ENCODE measurements at regions not wholly inside any gene's neighbourhood (a gene's known extent, or its start where the extent isn't known, plus 50 kb on each side); places are given as distances from the start of the nearest gene placed in this dataset.

GRCh38 chr4:179486570-179487335, 2044.5 kb upstream of the AGA start:
- no peak for DNase-seq (ENCODE audit: low read depth)
- TF ChIP-seq, protein P1, sequence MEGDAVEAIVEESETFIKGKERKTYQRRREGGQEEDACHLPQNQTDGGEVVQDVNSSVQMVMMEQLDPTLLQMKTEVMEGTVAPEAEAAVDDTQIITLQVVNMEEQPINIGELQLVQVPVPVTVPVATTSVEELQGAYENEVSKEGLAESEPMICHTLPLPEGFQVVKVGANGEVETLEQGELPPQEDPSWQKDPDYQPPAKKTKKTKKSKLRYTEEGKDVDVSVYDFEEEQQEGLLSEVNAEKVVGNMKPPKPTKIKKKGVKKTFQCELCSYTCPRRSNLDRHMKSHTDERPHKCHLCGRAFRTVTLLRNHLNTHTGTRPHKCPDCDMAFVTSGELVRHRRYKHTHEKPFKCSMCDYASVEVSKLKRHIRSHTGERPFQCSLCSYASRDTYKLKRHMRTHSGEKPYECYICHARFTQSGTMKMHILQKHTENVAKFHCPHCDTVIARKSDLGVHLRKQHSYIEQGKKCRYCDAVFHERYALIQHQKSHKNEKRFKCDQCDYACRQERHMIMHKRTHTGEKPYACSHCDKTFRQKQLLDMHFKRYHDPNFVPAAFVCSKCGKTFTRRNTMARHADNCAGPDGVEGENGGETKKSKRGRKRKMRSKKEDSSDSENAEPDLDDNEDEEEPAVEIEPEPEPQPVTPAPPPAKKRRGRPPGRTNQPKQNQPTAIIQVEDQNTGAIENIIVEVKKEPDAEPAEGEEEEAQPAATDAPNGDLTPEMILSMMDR (IDR thresholded peaks at IDR 0.05; ENCODE audit: control insufficient read depth, extremely low read depth, insufficient read depth), result no peak
- no peak overlapping the region for H3K4me3 ChIP-seq (ENCODE audit: low read depth, low read length)

DNA sequence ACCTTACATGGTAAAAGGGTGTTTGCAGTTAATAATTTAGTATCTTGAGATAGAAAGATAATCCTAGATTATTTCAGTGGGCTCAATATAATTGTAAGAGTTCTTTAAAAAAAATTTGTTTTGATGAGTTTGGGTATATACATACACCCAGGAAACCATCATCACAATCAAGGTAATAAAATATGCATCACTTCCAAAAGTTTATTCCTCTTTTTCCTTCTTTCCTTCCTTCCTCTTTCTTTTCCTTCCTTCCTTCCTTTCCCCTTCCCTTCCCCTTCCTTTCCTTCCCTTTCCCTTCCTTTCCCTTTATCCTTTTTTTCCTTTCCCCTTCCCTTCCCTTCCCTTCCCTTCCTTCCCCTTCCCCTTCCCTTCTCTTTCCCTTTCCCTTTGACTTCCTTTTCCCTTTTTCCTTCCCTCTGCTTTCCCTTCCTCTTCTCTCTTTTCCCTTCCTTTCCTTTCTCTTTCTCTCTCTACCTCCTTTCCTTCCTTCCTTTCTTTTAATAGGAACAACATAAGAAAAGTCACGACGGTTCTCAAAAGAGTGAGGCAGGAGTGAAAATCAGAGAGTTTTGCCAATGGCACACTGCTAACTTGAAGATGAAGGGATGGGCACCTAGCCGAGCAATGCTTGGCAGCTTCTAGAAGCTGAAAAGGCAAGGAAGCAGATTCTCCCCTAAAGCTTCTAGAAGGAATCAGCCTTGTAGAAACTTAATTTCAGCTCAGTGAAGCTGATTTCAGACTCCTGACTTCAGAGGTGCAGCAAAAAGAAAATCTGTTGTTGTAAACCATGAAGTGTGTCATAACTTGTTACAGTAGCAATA, 2050.2 kb upstream of the AGA start:
- no peak overlapping the region for H3K4me3 ChIP-seq (ENCODE audit: low read depth, low read length)
- TF ChIP-seq, protein P1 (IDR thresholded peaks at IDR 0.05; ENCODE audit: control insufficient read depth, extremely low read depth, insufficient read depth), result no peak
- DNase-seq (ENCODE audit: low read depth), result no peak

- no peak for DNase-seq (ENCODE audit: low read depth)
- H3K4me3 ChIP-seq (ENCODE audit: low read depth, low read length), result no peak overlapping the region
- TF ChIP-seq, protein P1 (IDR thresholded peaks at IDR 0.05; ENCODE audit: control insufficient read depth, extremely low read depth, insufficient read depth), result no peak
Observed at GRCh38 chr4:179503976-179504375, 2061.7 kb upstream of the AGA start.

DNA sequence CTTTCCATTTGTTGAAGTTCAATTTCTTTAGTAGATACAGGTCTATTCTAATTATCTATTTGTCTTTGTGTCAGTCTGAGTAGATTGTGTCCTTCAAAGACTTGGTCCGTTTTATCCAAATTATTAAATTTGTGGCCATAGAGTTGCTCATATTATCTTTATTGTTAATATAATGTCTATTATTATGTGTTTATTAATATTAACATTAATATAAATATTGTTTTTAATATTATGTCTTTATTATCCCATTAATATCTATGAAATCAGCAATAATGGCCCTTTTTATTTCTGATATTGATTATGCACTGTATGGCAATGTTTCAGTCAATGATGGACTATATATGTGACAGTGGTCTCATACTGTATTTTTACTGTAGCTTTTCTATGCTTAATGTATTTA, 2067.3 kb upstream of the AGA start:
- TF ChIP-seq, protein P1 (IDR thresholded peaks at IDR 0.05; ENCODE audit: control insufficient read depth, extremely low read depth, insufficient read depth), result no peak
- no peak for DNase-seq (ENCODE audit: low read depth)

DNA sequence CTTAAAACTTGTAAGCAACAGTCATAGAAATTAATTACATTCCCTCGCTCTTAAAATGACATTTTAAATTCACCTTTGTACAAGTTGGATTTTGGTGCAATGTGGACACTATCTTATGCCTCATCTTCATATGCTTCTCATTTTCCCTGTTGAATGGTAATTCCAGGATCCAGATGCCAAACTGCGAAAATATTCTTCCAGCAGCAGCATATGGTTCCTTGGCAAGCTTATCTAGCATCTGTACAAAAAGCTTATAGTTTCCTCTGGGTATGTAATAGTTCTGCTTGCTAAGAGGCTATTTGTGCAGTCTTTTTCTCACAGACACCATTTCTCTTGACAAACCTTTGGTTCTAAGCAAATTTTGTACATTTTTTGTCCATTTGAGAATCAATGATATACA, 2079.7 kb upstream of the AGA start:
- TF ChIP-seq, protein P1 (IDR thresholded peaks at IDR 0.05; ENCODE audit: control insufficient read depth, extremely low read depth, insufficient read depth), result no peak
- no peak for DNase-seq (ENCODE audit: low read depth)
- no peak overlapping the region for H3K4me3 ChIP-seq (ENCODE audit: low read depth, low read length)

More for the DNA sequence above, 2067.3 kb upstream of the AGA start:
- no peak overlapping the region for H3K4me3 ChIP-seq (ENCODE audit: low read depth, low read length)

DNA sequence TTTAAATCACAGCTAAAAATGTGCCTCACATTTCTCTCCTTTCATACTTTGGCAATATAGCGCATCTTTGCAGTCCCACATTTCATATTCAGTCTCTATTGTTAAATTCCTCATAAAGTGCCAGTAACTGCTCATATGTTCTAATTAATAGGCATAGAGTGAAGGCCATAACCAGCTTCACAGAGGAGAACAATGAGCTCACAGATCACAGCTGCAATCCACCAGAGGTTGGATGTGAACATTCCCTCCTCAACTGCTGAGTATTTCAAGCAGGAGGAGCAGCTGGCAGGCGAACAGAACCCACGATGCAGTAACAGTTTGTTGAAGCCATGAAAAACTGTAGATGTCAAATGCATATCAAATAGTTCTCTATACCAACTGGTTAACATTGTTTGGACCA, 2088.7 kb upstream of the AGA start:
- H3K4me3 ChIP-seq (ENCODE audit: low read depth, low read length), result no peak overlapping the region
- DNase-seq (ENCODE audit: low read depth), result no peak
- TF ChIP-seq, protein P1 (IDR thresholded peaks at IDR 0.05; ENCODE audit: control insufficient read depth, extremely low read depth, insufficient read depth), result no peak

Measured in LNCaP clone FGC (cell line).